ENCODE measurements at regions not wholly inside any gene's neighbourhood (a gene's known extent, or its start where the extent isn't known, plus 50 kb on each side); places are given as distances from the start of the nearest gene placed in this dataset.

DNA sequence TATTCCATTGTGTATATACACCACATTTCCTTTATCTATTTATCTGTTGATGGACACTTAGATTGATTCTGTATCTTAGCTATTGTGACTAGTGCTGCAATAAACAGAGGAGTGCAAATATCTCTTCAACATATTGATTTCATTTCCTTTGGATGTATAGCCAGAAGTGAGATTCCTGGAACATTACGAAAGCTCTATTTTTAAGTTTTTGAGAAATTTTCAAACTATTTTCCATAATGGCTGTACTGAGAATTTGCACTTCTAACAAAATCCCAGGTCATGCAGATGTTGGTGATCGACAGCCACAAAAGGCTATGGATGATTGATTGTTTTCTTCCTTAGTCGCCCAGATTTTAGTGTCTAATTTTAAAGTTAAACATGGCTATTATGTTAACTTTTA lies 132.7 kb upstream of the MTAP start:
- no peak for DNase-seq (ENCODE audit: low read depth in 2 of 2)

DNA sequence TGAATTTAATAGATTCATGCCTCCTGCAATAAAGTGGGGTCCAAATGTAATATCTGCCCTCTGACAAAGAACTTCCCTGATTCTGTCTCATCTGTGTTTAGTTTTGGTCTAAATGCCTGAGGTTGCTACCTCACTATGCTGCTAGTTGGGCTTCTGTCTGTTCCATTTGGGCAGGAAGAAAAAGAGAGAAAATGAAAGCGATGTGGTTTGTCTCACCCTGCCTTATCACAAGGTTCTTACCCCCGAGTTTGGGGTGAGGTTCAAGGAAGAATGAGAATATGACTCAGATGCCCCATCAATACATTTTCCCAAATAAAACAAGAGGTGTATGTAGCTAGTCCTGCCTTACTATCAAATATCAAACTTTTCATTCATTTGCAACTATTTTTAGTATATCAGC lies 132.1 kb upstream of the MTAP start:
- DNase-seq (ENCODE audit: low read depth in 2 of 2) = no peak

GRCh38 chr9:21672140-21672539 lies 130.3 kb upstream of the MTAP start:
- no peak for DNase-seq (ENCODE audit: low read depth in 2 of 2)

DNA sequence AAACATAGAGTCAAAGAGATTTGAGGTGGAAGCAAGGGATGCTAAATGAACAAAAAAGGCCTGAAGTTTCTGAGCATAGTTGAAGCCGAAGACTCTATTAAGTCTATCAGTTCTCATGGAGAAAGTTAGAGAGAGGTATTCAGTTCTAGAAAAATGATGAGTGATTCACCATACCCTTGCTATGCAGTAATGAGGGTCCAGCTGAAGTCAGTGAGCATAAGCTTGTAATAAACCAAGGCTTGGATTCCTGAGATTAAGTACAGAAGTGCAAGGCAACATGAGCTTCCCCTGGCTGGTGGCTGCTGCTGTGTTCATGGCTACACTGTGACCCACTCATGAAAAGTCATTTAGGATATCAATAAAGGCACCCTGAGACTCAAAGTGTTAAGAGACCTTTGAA lies 129.7 kb upstream of the MTAP start:
- no peak for DNase-seq (ENCODE audit: low read depth in 2 of 2)

DNA sequence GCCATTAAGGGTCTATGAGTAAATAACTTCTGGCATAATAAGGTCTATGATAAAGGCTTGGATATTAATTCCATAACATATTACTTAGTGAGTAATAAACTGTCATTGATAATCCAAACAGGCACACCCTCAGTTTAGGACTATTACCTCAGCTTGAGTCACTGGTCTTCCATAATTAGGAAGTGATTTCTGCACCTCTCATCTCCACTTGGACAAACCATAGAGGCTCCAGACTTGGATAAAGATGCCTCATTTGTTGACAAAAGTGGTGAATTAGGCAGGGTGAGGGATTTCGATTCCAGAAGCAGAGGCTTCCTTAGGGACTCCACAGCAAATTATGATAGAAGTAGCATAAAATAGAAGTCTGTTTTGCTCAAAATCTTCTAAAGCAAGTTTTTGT lies 127.5 kb upstream of the MTAP start:
- no peak for DNase-seq (ENCODE audit: low read depth in 2 of 2)

- no peak for DNase-seq (ENCODE audit: low read depth in 2 of 2)
Measured at GRCh38 chr9:21677387-21677786, 125.0 kb upstream of the MTAP start.

DNA sequence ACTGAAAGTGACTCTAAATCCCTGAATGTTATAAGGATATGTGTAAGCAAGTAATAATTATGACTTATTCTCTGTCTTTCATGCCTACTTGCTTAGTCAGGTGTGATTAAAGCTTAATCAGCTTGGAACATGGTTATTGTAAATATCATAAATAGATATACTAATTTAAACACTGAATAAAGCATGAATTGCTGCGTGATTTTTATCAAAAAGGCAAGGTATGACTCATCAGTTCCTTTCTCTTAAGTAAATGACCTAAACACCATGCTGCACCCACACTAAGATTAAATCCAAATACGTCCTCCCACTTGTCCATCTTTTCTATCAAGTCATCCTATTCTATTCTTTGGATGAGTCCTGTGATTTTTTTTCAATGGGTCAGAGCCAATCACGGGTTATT lies 124.6 kb upstream of the MTAP start:
- DNase-seq (ENCODE audit: low read depth in 2 of 2) = no peak

DNA sequence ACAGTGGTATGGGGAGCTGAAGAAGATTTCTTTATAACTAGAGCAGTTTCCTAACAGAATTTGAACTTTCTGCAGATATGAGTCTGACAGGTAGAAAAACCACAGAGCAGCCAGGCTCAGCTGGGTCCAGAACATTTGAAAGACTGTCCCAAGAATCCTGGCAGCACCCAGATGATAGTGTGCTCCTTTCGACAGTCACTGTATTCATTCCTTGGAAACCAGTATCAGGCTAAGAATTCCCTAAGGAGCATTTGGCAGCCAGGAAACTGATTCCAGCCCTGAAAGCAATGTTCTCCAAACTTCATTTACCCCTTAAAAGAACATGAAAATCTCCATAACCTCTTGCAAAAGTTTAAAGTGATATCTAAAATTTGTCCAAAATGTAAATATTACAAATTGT lies 123.0 kb upstream of the MTAP start:
- DNase-seq (ENCODE audit: low read depth in 2 of 2) = no peak

GRCh38 chr9:21680590-21680989 lies 121.8 kb upstream of the MTAP start:
- DNase-seq (ENCODE audit: low read depth in 2 of 2) = no peak

DNA sequence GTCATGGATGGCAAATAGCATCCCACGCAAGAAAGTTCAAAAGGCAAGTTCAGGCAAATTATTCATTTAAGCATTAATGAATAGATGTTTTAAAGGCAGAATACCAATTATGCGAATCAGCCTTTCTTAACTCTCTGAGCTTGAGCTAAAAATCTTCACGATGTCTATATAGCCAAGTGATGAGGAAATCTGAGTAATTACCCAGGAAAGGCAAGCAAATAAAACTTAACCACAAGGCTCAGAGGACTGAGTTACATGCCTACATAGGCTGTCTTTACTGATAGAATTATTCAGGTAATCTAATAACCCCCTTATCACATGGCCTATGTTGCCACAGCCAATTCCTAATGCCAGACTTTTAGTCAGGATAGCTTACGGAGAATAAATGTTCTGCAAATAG lies 120.8 kb upstream of the MTAP start:
- DNase-seq (ENCODE audit: low read depth in 2 of 2) = no peak

DNA sequence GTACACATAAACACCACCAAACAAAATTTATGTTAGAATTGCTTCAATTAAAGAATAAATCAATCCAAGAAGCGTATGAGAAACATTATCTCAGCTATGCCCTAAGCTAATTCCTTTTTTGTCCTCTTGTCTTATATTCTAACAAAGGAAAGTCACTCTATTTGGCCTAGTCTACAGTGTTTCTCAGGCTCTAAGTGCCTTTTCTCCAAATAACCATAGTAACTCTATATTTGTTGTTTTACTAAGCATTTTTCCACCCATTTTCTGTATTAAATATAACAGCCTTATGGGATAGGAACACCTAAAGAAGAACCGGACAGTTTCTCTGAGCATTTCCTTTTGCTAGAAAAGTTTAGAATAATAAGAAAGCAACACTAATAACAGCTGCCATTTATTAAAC lies 120.1 kb upstream of the MTAP start:
- DNase-seq (ENCODE audit: low read depth in 2 of 2) = no peak

- no peak for DNase-seq (ENCODE audit: low read depth in 2 of 2)
Measured at GRCh38 chr9:21682981-21683380, 119.5 kb upstream of the MTAP start.

- no peak for DNase-seq (ENCODE audit: low read depth in 2 of 2)
Measured at GRCh38 chr9:21683484-21684175, 118.8 kb upstream of the MTAP start.

GRCh38 chr9:21684231-21684630 lies 118.2 kb upstream of the MTAP start:
- no peak for DNase-seq (ENCODE audit: low read depth in 2 of 2)

DNA sequence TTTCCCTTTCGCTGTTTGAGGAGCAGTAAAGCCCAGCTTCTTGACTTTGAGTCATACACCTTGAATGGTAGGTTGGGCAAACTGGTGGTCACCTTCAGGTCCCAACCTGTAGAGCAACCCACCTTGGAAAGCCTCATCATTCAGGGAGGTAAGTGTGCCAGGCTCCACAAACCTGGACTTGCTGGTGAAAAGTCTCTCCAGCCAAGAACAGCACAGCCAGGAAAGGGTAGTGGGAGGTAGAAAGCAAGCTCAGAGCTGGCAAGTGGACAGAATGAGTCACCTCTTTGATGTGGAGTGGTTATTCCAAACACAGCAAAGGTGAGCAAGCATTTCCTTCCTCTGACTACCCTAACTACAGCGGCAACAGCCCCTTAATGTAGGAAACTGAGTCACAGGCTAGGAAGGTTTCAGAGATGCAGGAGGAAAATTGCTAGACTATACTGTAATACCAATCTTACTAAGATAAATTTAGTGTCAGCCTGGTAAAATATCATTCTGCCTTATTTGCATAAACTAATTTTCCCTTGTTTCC lies 117.5 kb upstream of the MTAP start:
- DNase-seq (ENCODE audit: low read depth in 2 of 2) = peak; percentile 31 to 33

GRCh38 chr9:21685502-21685901 lies 116.9 kb upstream of the MTAP start:
- no peak for DNase-seq (ENCODE audit: low read depth in 2 of 2)

DNA sequence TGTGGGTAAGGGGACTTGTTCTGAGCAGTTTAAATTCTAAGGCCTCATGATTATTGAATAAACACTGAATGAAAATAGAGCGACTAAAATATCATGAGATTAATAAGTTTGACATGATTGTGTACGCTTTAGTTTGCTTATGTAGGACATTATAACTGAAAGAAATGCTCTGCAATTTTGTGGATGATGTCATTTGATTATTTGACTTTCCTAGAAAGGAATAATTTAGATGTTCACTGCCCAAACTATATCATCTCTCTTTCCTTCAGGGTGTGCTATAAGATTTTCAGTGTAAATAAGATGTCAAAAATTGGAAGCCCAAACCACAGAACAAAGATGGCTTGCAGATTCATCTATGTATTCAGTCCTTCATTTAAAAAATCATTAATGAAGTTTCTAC lies 115.7 kb upstream of the MTAP start:
- no peak for DNase-seq (ENCODE audit: low read depth in 2 of 2)

- no peak for DNase-seq (ENCODE audit: low read depth in 2 of 2)
Measured at GRCh38 chr9:21687351-21687750, 115.1 kb upstream of the MTAP start.

GRCh38 chr9:21688108-21689102 lies 114.0 kb upstream of the MTAP start:
- no peak for DNase-seq (ENCODE audit: low read depth in 2 of 2)

GRCh38 chr9:21689854-21690253 lies 112.6 kb upstream of the MTAP start:
- DNase-seq (ENCODE audit: low read depth in 2 of 2) = no peak

DNA sequence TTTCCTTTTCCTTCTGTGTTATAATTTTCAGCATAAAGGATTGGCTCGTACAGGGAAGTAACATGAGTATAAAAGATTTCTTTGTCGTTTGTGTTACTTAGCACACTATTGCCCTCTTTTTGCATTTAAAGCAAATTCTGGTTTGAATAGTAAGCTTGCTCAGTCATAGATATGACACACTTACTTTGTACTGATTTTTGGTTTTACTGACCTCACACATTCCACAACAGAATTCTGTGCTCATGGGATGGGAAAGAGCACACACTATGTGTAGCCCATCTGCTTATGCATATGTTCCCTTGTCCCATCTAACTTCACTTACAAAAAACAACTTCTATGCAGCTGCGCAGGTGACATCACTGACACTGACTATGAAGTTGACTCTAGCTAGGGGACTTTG lies 111.9 kb upstream of the MTAP start:
- no peak for DNase-seq (ENCODE audit: low read depth in 2 of 2)

DNA sequence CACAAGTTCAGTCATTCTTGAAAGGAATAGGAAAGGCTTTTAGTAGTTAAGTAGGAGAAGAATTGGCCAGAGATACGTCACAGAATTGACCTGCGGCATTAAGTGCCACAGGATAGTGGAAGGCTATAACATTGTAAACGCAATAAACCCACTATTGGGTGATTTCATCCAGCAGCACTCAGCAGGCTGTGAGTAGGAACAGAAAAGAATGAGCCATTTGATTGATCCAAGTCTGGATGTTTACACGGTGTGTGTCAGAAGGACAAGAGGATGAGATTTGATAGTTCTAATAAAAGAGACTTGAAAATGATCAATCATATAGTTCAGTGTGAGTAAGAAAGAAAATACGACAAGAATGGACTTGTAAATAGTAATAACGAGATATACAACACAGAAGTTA lies 110.0 kb upstream of the MTAP start:
- DNase-seq (ENCODE audit: low read depth in 2 of 2) = no peak

DNA sequence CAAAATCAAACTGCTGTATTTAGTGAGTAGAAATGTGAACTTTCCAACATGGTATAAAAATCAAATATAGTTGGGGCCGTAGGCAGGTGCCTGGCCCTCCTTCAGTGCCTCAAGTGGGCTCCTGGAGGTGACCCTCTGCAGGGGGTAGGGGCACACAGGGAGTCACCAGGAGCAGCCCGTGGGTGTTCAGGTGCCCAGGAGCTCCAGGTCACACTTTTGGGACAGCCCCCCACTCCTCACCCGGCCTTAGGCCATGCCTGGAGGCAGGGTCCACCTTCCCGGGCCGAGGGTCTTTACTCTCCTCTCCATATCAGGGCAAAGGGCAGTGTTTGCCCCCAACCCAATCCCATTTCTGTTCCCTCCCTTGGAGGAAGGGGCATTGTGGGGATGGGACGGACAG lies 108.0 kb upstream of the MTAP start:
- DNase-seq (ENCODE audit: low read depth in 2 of 2) = no peak

All from stimulated activated CD4-positive, alpha-beta T cell treated with anti-CD3 and anti-CD28 coated beads, Interleukin-12 subunit alpha, Interleukin-12 subunit beta, amount 100 ng/mL, for 24 hours (primary cell).